Tongue (tissue), 1 donor: ENCODE measurements at regions not wholly inside any gene's neighbourhood (a gene's known extent, or its start where the extent isn't known, plus 50 kb on each side); places are given as distances from the start of the nearest gene placed in this dataset.
A peak's percentile ranks its signal among the peaks of the same experiment; 100 is the strongest.
"Not testable (repeated sequence)": the region's sequence is repeated elsewhere in the genome, so short reads cannot be mapped to it uniquely, and the experiment has no call there.

Source experiments
- DNase-seq: peaks from one replicate; pipeline ENCODE4 v3.0.0-alpha.2; 2015

GRCh38 chr14:34172550-34173368 is 221.9 kb upstream of the EGLN3 start:
- DNase-seq = peak; percentile 60

- DNase-seq = no peak
Observed at GRCh38 chr14:34172173-34172451, 221.2 kb upstream of the EGLN3 start.

DNA sequence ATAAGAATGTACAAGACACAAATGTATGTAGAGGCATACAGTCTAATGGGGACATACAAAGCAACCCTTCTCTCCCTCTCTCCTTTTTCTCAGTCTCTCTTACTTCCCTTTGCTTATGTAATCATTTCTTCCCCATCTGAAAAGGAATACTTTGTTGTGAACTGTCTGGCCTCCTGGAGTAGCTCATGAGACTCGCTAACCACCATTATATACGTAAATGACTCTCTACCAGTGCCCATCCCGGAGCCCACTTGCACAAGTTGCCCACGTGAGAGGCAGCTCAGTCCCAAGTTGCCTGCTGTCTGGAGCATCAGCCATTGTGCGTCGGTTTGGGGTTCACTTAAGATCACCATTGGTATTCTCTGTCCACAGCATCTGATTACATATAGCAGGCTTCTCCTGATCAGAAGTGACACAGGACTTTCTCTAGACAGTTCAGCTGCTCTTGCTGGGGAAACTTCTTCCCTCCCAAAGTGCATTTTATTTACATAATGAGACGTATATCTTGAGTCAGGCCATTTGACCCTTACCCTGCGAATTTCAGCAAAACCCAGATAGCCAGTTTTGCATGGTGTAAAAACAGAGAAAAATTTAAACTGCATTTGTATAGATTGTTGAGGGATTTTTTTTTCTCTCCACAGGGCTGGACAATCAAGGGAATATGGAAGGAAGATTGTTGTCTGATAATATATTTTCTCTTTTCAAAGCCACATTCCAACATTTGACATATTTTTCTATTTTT is 220.7 kb upstream of the EGLN3 start:
- no peak for DNase-seq

GRCh38 chr14:34170882-34171281 is 220.0 kb upstream of the EGLN3 start:
- no peak for DNase-seq

DNA sequence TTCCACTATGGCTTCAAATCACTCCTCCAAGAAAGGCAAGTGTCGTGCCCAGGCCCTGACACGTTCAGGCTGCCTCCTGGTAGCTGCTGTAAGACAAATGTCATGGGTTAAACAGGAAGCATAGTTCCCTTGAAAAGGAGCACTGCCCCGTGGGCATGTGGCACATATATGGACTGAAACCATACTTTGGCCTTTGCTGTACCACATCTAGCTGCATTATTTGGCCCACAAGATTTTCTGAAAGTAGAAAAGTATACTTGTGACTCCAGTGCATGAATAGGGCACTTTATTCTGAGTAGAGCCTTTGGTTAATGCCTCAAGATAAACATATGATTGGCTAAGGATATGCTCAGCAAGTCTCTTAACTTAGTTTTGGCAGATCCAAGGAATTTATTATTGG is 218.7 kb upstream of the EGLN3 start:
- DNase-seq = no peak

DNA sequence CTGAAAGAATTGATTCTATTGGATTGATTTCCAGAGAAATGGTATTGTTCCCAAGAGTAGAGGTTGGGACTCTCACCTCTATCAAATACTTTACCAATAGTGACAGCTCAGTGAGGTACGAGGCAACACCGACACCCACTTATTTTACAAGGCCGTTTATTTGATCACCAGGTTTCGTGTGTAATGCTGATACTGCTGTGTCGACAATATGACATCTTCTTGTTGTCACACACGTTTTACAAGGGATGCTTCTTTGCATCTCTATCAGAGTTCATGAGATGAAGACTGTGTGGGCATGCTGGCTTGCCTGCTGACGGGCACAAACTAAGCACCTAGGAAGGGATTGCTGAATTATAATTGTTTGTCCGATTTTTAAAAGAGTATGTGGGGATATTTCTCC is 217.8 kb upstream of the EGLN3 start:
- DNase-seq = no peak

DNA sequence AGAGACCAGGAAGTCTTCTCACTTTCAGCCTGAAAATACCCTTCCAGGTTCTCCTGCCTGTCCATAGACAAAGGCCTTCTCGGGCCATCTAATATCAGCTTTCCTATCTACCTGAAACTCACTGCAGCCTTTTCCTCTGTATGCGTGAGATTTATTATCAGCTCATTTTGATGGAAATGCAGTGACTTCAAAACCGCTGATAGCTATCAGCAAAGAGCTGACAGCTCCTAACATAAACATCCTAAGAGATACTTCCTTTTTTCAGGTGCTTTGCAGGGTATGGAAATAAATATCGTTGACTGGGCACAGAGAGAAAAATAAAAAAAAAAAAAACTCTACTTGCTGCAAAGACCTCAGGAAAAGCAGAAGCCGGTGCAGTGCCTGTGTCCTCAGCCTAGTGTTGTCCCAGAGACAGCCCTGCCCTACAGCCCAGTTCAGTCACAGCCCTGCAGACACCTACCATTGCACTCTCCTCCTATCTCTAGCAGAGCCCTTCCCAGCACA is 215.0 kb upstream of the EGLN3 start:
- no peak for DNase-seq

GRCh38 chr14:34164162-34164864 is 213.4 kb upstream of the EGLN3 start:
- no peak for DNase-seq

GRCh38 chr14:34161351-34162082 is 210.6 kb upstream of the EGLN3 start:
- no peak for DNase-seq

GRCh38 chr14:34160619-34161018 is 209.7 kb upstream of the EGLN3 start:
- no peak for DNase-seq

DNA sequence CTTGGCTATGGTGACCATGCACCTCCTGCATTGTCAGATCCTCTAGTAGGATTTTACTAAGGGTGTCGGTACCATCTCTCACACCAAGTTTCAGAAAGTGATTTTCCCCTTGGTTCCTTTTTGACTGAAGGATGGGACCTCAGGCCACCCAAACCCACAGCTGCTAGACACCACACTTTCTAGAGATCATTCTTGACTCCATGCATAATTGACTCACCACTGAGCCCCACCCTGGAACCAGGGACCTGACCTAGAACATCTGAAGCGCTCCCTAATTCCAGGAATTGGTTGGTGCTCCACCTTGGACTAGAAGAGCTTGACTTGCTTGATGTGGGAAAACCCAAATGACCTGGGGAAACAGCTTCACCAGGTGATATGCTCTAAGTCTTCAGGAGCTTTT is 206.8 kb upstream of the EGLN3 start:
- DNase-seq = no peak

GRCh38 chr14:34147461-34147860 is 196.6 kb upstream of the EGLN3 start:
- DNase-seq = no peak

- DNase-seq = not testable (repeated sequence)
Observed at GRCh38 chr14:34140127-34140526, 189.3 kb upstream of the EGLN3 start.

DNA sequence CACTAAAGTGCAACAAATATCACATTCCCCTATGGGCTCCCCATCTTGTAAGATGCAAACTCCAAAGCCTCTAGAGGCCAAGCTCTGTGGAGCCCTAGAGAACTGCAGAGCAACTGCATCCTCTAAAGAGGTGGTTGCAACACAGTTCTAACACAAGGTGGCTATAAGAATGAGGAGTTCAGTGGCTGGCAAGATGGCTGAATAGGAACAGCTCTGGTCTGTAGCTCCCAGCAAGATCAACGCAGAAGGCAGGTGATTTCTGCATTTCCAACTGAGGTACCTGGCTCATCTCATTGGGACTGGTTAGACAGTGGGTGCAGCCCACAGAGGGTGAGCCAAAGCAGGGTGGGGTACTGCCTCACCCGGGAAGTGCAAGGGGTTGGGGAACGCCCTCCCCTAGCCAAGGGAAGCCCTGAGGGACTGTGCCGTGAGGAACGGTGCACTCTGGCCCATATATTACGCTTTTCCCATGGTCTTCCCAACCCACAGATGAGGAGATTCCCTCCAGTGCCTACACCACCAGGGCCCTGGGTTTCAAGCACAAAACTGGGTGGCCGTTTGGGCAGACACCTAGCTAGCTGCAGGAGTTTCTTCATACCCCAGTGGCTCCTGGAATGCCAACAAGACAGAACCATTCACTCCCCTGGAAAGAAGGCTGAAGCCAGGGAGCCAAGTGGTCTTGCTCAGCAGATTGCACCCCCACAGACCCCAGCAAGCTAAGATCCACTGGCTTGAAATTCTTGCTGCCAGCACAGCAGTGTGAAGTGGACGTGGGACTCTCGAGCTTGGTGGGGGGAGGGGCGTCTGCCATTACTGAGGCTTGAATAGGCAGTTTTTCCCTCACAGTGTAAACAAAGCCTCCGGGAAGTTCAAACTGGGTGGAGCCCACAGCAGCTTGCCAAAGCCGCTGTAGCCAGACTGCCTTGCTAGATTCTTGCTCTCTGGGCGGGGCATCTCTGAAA is 188.6 kb upstream of the EGLN3 start:
- peak; percentile 76 for DNase-seq

GRCh38 chr14:34138175-34138574 is 187.3 kb upstream of the EGLN3 start:
- DNase-seq = no peak

- DNase-seq = no peak
Observed at GRCh38 chr14:34137001-34137745, 186.3 kb upstream of the EGLN3 start.

DNA sequence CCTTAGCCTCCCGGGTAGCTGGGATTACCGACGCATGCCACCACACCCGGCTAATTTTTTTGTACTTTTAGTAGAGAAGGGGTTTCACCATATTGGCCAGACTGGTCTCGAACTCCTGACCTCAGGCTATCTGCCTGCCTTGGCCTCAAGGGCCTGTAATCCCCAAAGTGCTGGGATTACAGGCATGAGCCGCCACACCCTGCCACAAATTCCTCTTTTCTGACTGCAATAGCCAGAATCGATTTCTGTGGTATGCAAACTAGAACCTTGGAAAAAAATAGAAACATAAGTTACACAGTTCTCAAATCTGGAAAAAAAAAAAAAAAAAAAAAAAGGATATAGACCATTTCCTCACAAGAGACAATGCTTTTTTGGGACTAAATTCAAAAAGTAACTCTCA is 184.6 kb upstream of the EGLN3 start:
- no peak for DNase-seq

GRCh38 chr14:34134484-34134883 is 183.6 kb upstream of the EGLN3 start:
- no peak for DNase-seq

GRCh38 chr14:34129927-34130552 is 179.2 kb upstream of the EGLN3 start:
- DNase-seq = no peak

DNA sequence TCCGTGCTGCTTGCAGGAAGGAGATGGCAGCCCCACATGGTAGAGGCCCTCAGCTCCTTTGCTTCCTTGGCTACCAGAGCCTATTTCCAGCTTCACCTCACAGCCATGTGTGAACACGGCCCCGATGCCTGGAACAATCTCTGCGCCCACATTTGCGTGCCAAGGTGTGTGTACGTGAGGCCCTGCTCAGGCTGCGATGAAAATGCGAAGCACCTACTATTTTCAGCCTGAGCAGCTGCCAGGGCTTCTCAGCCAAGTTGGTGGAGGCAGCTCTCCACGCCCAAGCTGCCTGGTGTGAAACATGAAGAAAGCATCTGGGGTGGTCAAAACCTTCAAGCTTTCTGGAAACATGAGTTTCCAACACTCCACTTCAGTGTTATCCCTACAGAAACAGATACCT is 177.8 kb upstream of the EGLN3 start:
- peak; percentile 58 for DNase-seq
